ENCODE measurements at regions not wholly inside any gene's neighbourhood (a gene's known extent, or its start where the extent isn't known, plus 50 kb on each side); places are given as distances from the start of the nearest gene placed in this dataset.

GRCh38 chr13:88248393-88248792 lies 577.2 kb downstream of the SLITRK5 start:
- DNase-seq (ENCODE audit: low spot score) (peak; percentile 18), ATAC-seq (peak; percentile 83)
- no peak overlapping the region for H3K27ac Mint-ChIP-seq
- ChIA-PET POLR2A (no interaction called here), CTCF (no interaction called here)
- no peaks in the 10 kb centered on the region for H3K36me3 Mint-ChIP-seq
- peaks cover 18% of the 10 kb centered on the region for H3K4me1 Mint-ChIP-seq
- H3K4me3 Mint-ChIP-seq: no peak overlapping the region
- peak; percentile 88 for TF ChIP-seq ZNF423 (CRISPR knock-in tag; IDR thresholded peaks at IDR 0.05)
- no peak for TF ChIP-seq MXD4 (CRISPR knock-in tag; IDR thresholded peaks at IDR 0.05; ENCODE audit: borderline replicate concordance)
- H3K9me3 Mint-ChIP-seq: no peaks in the 10 kb centered on the region
- H3K27me3 Mint-ChIP-seq (ENCODE audit: low read depth): no peaks in the 10 kb centered on the region

DNA sequence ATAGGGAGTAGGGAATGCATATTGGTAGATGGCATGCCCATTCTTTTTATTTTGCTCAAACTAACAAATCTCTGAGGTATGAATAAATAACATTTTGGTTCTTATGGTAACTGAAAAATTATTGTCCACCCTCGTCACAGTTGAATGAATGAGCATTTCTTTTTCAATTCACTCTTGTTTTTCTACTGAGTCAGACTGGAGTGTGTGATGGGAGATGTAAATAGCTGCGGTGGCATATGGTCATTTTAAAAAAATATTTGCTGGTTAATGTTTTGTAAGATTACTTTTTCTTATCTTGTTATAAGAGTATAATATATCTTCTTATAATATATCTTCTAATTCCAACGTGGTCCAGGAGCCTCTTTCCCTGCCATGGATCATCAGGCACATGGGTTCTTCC lies 586.5 kb downstream of the SLITRK5 start:
- Mint-ChIP-seq H3K9me3 (no peaks in the 10 kb centered on the region), H3K4me3 (no peak overlapping the region), H3K27ac (no peak overlapping the region), H3K36me3 (no peaks in the 10 kb centered on the region), H3K4me1 (no peaks in the 10 kb centered on the region), H3K27me3 (ENCODE audit: low read depth) (no peaks in the 10 kb centered on the region)
- no peak for ATAC-seq
- DNase-seq (ENCODE audit: low spot score): no peak
- POLR2A ChIA-PET: no interaction called here
- CTCF ChIA-PET: no interaction called here
- TF ChIP-seq ZNF121 (CRISPR knock-in tag; IDR thresholded peaks at IDR 0.05) (no peak), AFF4 (CRISPR knock-in tag; IDR thresholded peaks at IDR 0.05; ENCODE audit: borderline replicate concordance) (no peak), ATF6 (CRISPR knock-in tag; IDR thresholded peaks at IDR 0.05) (no peak), AR (CRISPR knock-in tag; IDR thresholded peaks at IDR 0.05) (no peak), ZSCAN18 (CRISPR knock-in tag; IDR thresholded peaks at IDR 0.05) (no peak), ZBTB21 (CRISPR knock-in tag; IDR thresholded peaks at IDR 0.05; ENCODE audit: borderline replicate concordance) (no peak), IRF2 (CRISPR knock-in tag; IDR thresholded peaks at IDR 0.05; ENCODE audit: borderline replicate concordance, low read depth) (no peak), ZNF423 (CRISPR knock-in tag; IDR thresholded peaks at IDR 0.05) (no peak), TEAD4 (CRISPR knock-in tag; IDR thresholded peaks at IDR 0.05) (no peak), ZNF512 (CRISPR knock-in tag; IDR thresholded peaks at IDR 0.05; ENCODE audit: borderline replicate concordance) (no peak), CTCF (IDR thresholded peaks at IDR 0.05) (no peak), FOXJ3 (CRISPR knock-in tag; IDR thresholded peaks at IDR 0.05; ENCODE audit: borderline replicate concordance) (no peak), ZNF671 (CRISPR knock-in tag; IDR thresholded peaks at IDR 0.05) (no peak), USF2 (CRISPR knock-in tag; IDR thresholded peaks at IDR 0.05) (no peak), E2F1 (CRISPR knock-in tag; IDR thresholded peaks at IDR 0.05) (no peak), ERG (CRISPR knock-in tag; IDR thresholded peaks at IDR 0.05) (no peak), KAT7 (CRISPR knock-in tag; IDR thresholded peaks at IDR 0.05; ENCODE audit: borderline replicate concordance) (no peak)
